GM23248 (cell line): ENCODE measurements at regions not wholly inside any gene's neighbourhood (a gene's known extent, or its start where the extent isn't known, plus 50 kb on each side); places are given as distances from the start of the nearest gene placed in this dataset.

Experiments
- DNase-seq: peaks from one replicate; pipeline ENCODE4 v3.0.0-alpha.2; 2015
- H2AFZ ChIP-seq: fragments of 200-600 bp; sonication (generic); 2 replicates; pipeline ENCODE4 v1.6.1; 2016; ENCODE audit warnings: antibody characterized with exemption
- H3F3A ChIP-seq: fragments of 200-600 bp; sonication (generic); 2 replicates; pipeline ENCODE4 v1.6.1; 2016; ENCODE audit warnings: mild to moderate bottlenecking, antibody characterized with exemption, mixed run types; ENCODE audit not compliant: insufficient read depth
- H3K27ac ChIP-seq: fragments of 200-600 bp; sonication (generic); 2 replicates; pipeline ENCODE4 v1.5.1; 2016; ENCODE audit warnings: mild to moderate bottlenecking
- H3K27me3 ChIP-seq: fragments of 200-600 bp; sonication (generic); replicated peaks from 2 replicates; pipeline ENCODE4 v1.6.1; 2016; ENCODE audit warnings: mild to moderate bottlenecking; ENCODE audit not compliant: insufficient read depth
- H3K36me3 ChIP-seq: fragments of 200-600 bp; sonication (generic); 2 replicates; pipeline ENCODE4 v1.6.1; 2016; ENCODE audit warnings: low read depth, mild to moderate bottlenecking
- H3K4me1 ChIP-seq: fragments of 200-600 bp; sonication (generic); 2 replicates; pipeline ENCODE4 v1.6.1; 2016; ENCODE audit warnings: mild to moderate bottlenecking; ENCODE audit not compliant: insufficient read depth
- H3K4me2 ChIP-seq: fragments of 200-600 bp; sonication (generic); one replicate; pipeline ENCODE4 v1.6.1; 2016; ENCODE audit warnings: mild to moderate bottlenecking; ENCODE audit not compliant: unreplicated experiment
- H3K4me3 ChIP-seq: fragments of 200-600 bp; sonication (generic); 2 replicates; pipeline ENCODE4 v1.5.1; 2016; ENCODE audit warnings: mild to moderate bottlenecking
- H3K79me2 ChIP-seq: fragments of 200-600 bp; sonication (generic); 2 replicates; pipeline ENCODE4 v1.6.1; 2016; ENCODE audit warnings: mild to moderate bottlenecking; ENCODE audit not compliant: insufficient read depth
- H3K9ac ChIP-seq: fragments of 200-600 bp; sonication (generic); 2 replicates; pipeline ENCODE4 v1.6.1; 2016; ENCODE audit warnings: mild to moderate bottlenecking
- H3K9me2 ChIP-seq: fragments of 200-600 bp; sonication (generic); 2 replicates; pipeline ENCODE4 v1.6.1; 2016; ENCODE audit warnings: mixed run types, mild to moderate bottlenecking, moderate library complexity; ENCODE audit not compliant: insufficient read depth
- H3K9me3 ChIP-seq: fragments of 200-600 bp; sonication (generic); one replicate; pipeline ENCODE4 v1.6.1; 2017; ENCODE audit warnings: low read depth
- H4K20me1 ChIP-seq: fragments of 200-600 bp; sonication (generic); 2 replicates; pipeline ENCODE4 v1.6.0; 2016; ENCODE audit not compliant: insufficient read depth
- EZH2 ChIP-seq: fragments of 200-600 bp; sonication (generic); IDR thresholded peaks from 2 replicates; pipeline ENCODE4 v1.6.1; 2018; ENCODE audit warnings: antibody characterized with exemption, mild to moderate bottlenecking; ENCODE audit not compliant: insufficient read depth, poor library complexity, severe bottlenecking
- EZH2phosphoT487 ChIP-seq: fragments of 200-600 bp; sonication (generic); IDR thresholded peaks from 2 replicates; pipeline ENCODE4 v1.6.1; 2018; ENCODE audit warnings: antibody characterized with exemption, moderate library complexity, mild to moderate bottlenecking, low read depth; ENCODE audit not compliant: insufficient read depth
- WGBS, 2 experiments: methylation state at CpG; one replicate each; pipeline ENCODE4 v1.1.6; 2015 to 2017; ENCODE audit warnings: low lambda C conversion rate in 2 of 2, low coverage in 1 of 2; ENCODE audit errors: missing lambda C conversion rate in 2 of 2; 5-methylcytosine and 5-hydroxymethylcytosine counted together
- in situ Hi-C: fragments of 300-500 bp; cut with MboI; formaldehyde crosslinking; loops from 2 replicates; pipeline ENCODE4 v1.15.0; 2020

DNA sequence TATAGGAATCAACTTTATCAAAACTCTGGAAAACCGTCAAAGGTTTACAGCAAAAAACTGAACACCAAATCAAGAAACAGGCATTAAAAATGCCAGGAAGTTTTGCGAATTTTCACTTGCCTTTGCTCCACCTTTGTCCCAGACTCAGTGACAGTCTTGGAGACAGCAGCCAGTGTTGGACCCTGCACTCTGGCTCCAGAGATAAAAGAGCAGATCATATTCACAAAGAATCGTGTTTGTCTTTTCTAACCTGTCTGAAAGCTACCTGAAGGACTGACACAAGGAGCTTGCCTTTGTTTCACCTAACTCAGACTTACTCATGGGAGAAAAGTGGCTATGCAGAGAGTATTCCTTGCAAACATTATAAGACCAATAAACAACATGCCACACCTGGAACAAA is 74.0 kb upstream of the TCF12 start:
- WGBS, 2 experiments, result 90 to 97% methylated on average over 3 of the region's 3 CpGs
- Histone ChIP-seq H3F3A (no peaks in the 10 kb centered on the region), H3K4me1 (no peaks in the 10 kb centered on the region), H3K9me3 (no peaks in the 10 kb centered on the region), H3K9ac (no peak overlapping the region), H3K27ac (no peak overlapping the region), H3K4me3 (no peak overlapping the region), H3K79me2 (no peaks in the 10 kb centered on the region), H3K9me2 (no peaks in the 10 kb centered on the region), H3K36me3 (no peaks in the 10 kb centered on the region), H2AFZ (no peak overlapping the region), H3K27me3 (no peaks in the 10 kb centered on the region), H3K4me2 (no peak overlapping the region), H4K20me1 (no peaks in the 10 kb centered on the region)
- TF ChIP-seq EZH2 (no peak), EZH2phosphoT487 (no peak)
- in situ Hi-C loops, result no loop called here
- no peak for DNase-seq

DNA sequence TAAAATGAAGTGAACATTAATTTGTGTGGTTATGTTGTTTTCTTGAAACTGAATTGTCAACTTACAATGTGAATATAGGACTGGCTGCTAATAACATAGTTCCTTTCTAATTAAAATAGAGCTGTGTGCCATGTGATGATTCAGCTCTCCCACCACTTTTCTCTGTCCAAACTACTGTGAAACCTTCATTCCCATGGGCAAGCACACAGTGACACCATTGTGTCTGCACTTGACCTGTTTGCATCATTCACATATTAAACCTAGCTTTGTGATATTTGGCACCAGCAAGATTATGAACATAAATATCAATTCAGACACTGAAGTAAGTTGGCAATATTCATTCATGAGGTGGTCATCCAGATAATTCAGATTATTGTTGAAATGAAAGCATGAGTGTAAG is 78.8 kb upstream of the TCF12 start:
- Histone ChIP-seq H3K36me3 (no peaks in the 10 kb centered on the region), H3K4me3 (no peak overlapping the region), H3F3A (no peaks in the 10 kb centered on the region), H3K4me1 (peaks cover 18% of the 10 kb centered on the region), H3K4me2 (no peak overlapping the region), H3K27ac (no peak overlapping the region), H4K20me1 (no peaks in the 10 kb centered on the region), H3K9me3 (no peaks in the 10 kb centered on the region), H3K9ac (no peak overlapping the region), H3K27me3 (no peaks in the 10 kb centered on the region), H2AFZ (no peak overlapping the region), H3K9me2 (no peaks in the 10 kb centered on the region), H3K79me2 (no peaks in the 10 kb centered on the region)
- no peak for TF ChIP-seq EZH2phosphoT487
- TF ChIP-seq EZH2, result no peak
- no peak for DNase-seq
- in situ Hi-C loops, result no loop called here

DNA sequence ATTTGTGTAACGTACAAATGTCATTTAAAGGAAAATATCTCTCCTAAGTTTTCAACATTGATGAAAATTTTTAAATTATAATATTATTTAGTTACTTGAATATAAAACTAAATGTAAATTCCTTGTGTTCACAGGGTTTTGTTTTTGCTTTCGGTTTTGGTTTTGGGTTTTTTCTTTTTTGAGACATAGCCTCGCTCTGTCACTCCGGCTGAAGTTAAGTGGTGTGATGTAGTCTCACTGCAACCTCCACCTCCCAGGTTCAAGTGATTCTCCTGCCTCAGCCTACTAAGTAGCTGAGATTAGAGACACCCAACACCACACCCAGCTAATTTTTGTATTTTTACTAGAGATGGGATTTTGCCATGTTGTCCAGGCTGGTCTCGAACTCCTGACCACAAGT is 79.3 kb upstream of the TCF12 start:
- WGBS, 2 experiments, result 74 to 98% methylated on average over 4 to 5 of the region's 5 CpGs
- no peaks in the 10 kb centered on the region for H3F3A ChIP-seq

DNA sequence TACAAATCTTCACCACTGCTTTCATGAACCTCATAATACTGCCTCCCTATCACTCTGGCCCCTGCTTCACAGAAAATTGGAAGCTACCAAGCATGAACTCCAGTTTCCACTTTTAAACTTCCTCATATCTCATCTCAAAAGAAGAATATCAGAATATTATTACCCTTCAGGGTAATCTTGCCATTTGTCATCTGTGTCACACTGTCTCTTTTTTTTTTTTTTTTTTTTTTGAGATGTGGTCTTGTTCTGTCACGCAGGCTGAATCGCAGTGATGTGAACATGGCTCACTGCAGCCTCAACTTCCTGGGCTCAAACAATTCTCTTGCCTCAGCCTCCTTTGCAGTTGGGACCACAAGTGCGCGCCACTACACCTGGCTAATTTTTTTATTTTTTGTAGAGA is 80.4 kb upstream of the TCF12 start:
- no peaks in the 10 kb centered on the region for H4K20me1 ChIP-seq
- no peak overlapping the region for H3K4me3 ChIP-seq
- no peak overlapping the region for H3K9ac ChIP-seq
- H3K4me1 ChIP-seq, result peaks cover 18% of the 10 kb centered on the region
- no peaks in the 10 kb centered on the region for H3K9me2 ChIP-seq
- H3F3A ChIP-seq, result no peaks in the 10 kb centered on the region
- in situ Hi-C loops, result no loop called here
- H3K9me3 ChIP-seq, result no peaks in the 10 kb centered on the region
- H3K36me3 ChIP-seq, result no peaks in the 10 kb centered on the region
- H3K79me2 ChIP-seq, result no peaks in the 10 kb centered on the region
- DNase-seq, result no peak
- H3K27ac ChIP-seq, result no peak overlapping the region
- no peaks in the 10 kb centered on the region for H3K27me3 ChIP-seq
- H3K4me2 ChIP-seq, result no peak overlapping the region
- H2AFZ ChIP-seq, result no peak overlapping the region
- TF ChIP-seq EZH2 (no peak), EZH2phosphoT487 (no peak)
- WGBS, 2 experiments, result 93 to 97% methylated on average over 4 of the region's 4 CpGs

More for the DNA sequence above, 79.3 kb upstream of the TCF12 start:
- Histone ChIP-seq H3K27ac (no peak overlapping the region), H3K9me3 (no peaks in the 10 kb centered on the region), H3K4me3 (no peak overlapping the region), H3K9me2 (no peaks in the 10 kb centered on the region), H3K79me2 (no peaks in the 10 kb centered on the region), H3K27me3 (no peaks in the 10 kb centered on the region), H3K4me2 (no peak overlapping the region), H2AFZ (no peak overlapping the region), H3K9ac (no peak overlapping the region), H3K4me1 (peaks cover 18% of the 10 kb centered on the region), H3K36me3 (no peaks in the 10 kb centered on the region), H4K20me1 (no peaks in the 10 kb centered on the region)
- DNase-seq, result no peak
- in situ Hi-C loops, result no loop called here
- no peak for TF ChIP-seq EZH2phosphoT487
- no peak for TF ChIP-seq EZH2

DNA sequence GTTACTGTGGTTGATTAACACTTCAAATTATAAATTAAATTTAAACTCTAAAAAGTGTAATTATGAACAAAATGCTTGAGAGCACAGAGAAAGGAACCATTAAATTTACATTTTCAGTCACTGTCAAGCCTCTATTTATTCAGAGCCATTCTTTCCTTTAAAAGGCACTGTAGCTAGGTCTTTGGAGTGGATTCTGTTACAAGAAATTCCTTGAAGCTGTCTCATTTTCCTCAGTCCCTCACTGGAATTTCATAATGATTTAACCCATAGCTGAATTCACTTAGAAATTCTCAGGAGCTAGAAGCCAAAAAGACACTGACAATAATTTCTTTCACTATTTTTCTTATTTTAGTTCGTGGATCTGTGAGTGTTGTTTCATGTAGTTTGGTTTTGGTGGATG is 81.2 kb upstream of the TCF12 start:
- no peak for TF ChIP-seq EZH2phosphoT487
- no peak for TF ChIP-seq EZH2
- no peaks in the 10 kb centered on the region for H3F3A ChIP-seq
- H3K27me3 ChIP-seq, result no peaks in the 10 kb centered on the region
- H3K36me3 ChIP-seq, result no peaks in the 10 kb centered on the region
- H2AFZ ChIP-seq, result no peak overlapping the region
- peak; percentile 56 for DNase-seq
- 49 to 56% methylated on average over 1 of the region's 1 CpG for WGBS, 2 experiments
- H3K9ac ChIP-seq, result no peak overlapping the region
- no peak overlapping the region for H3K27ac ChIP-seq
- H3K79me2 ChIP-seq, result no peaks in the 10 kb centered on the region
- in situ Hi-C loops, result no loop called here
- no peak overlapping the region for H3K4me2 ChIP-seq
- H3K4me3 ChIP-seq, result no peak overlapping the region
- H4K20me1 ChIP-seq, result no peaks in the 10 kb centered on the region
- no peaks in the 10 kb centered on the region for H3K9me2 ChIP-seq
- H3K9me3 ChIP-seq, result no peaks in the 10 kb centered on the region
- peaks cover 23% of the 10 kb centered on the region for H3K4me1 ChIP-seq
